ENCODE measurements at regions not wholly inside any gene's neighbourhood (a gene's known extent, or its start where the extent isn't known, plus 50 kb on each side); places are given as distances from the start of the nearest gene placed in this dataset.

GRCh38 chr7:35970458-35970857 is 169.6 kb downstream of the SEPTIN7 start:
- TF ChIP-seq POLR2A (IDR thresholded peaks at IDR 0.05) (no peak), CTCF (IDR thresholded peaks at IDR 0.05) (no peak)

Data from adrenal gland (tissue), 5 donors.